Activated naive CD8-positive, alpha-beta T cell treated with anti-CD3 and anti-CD28 coated beads for 36 hours (primary cell): ENCODE measurements at regions not wholly inside any gene's neighbourhood (a gene's known extent, or its start where the extent isn't known, plus 50 kb on each side); places are given as distances from the start of the nearest gene placed in this dataset.

Experiments
- DNase-seq: peaks from one replicate; pipeline ENCODE4 v3.0.0; 2021
- H3K27ac Mint-ChIP-seq: one replicate; pipeline ENCODE4 v1.8.0; 2022; ENCODE audit warnings: mild to moderate bottlenecking, moderate library complexity, mixed read lengths
- H3K27me3 Mint-ChIP-seq: one replicate; pipeline ENCODE4 v1.8.0; 2022; ENCODE audit warnings: mild to moderate bottlenecking, mixed read lengths
- H3K36me3 Mint-ChIP-seq: one replicate; pipeline ENCODE4 v1.8.0; 2021; ENCODE audit warnings: mild to moderate bottlenecking, mixed read lengths
- H3K4me1 Mint-ChIP-seq: one replicate; pipeline ENCODE4 v1.8.0; 2021; ENCODE audit warnings: mixed read lengths
- H3K4me3 Mint-ChIP-seq: one replicate; pipeline ENCODE4 v1.8.0; 2022; ENCODE audit warnings: mild to moderate bottlenecking, moderate library complexity, mixed read lengths
- H3K9me3 Mint-ChIP-seq: one replicate; pipeline ENCODE4 v1.8.0; 2022; ENCODE audit warnings: mixed read lengths

DNA sequence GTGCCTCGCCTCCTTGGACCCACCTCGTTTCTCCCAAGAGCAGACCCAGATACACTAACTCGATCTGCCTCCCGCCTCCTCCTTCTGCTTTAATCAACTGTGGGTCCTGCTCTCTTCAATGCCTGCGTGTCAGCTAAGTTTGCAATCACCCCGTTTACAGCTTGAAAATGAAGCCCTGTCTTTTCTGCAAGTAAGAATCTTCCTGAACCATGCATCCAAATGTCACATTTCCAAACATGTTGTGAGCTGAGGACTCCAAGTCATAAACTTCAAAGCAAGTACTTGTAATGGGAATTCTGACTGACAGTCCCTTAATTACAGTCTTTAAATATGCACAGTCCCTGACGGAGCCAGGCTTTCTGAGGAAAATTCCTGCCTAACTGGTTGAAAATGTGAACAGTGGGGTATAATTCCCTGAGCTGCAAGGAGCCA, 154.9 kb upstream of the UQCRFS1 start:
- Mint-ChIP-seq H3K9me3 (no peaks in the 10 kb centered on the region), H3K27me3 (peaks cover 53% of the 10 kb centered on the region), H3K27ac (no peak overlapping the region), H3K36me3 (no peaks in the 10 kb centered on the region), H3K4me3 (no peak overlapping the region), H3K4me1 (no peaks in the 10 kb centered on the region)
- no peak for DNase-seq

DNA sequence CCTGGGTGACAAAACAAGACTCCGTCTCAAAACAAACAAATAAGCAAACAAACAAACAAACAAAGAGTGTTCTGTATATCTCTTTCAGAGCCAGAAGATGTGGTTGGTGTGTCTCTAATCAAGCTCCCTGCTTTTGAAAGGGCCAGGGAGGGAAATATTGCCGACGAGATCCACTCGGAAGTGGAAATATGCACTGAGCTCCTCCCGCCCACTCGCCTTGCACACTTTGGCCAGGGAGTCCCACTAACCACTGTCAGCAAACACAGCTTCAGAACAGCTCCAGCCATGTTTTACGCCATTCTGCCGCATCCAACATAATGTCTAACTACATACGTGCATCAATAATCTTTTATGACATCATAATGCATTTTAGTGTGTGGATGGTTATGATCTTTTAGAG, 155.5 kb upstream of the VSTM2B start:
- Mint-ChIP-seq H3K9me3 (no peaks in the 10 kb centered on the region), H3K4me1 (no peaks in the 10 kb centered on the region), H3K4me3 (no peak overlapping the region), H3K36me3 (no peaks in the 10 kb centered on the region), H3K27ac (no peak overlapping the region), H3K27me3 (peaks cover 34% of the 10 kb centered on the region)
- DNase-seq, result no peak

DNA sequence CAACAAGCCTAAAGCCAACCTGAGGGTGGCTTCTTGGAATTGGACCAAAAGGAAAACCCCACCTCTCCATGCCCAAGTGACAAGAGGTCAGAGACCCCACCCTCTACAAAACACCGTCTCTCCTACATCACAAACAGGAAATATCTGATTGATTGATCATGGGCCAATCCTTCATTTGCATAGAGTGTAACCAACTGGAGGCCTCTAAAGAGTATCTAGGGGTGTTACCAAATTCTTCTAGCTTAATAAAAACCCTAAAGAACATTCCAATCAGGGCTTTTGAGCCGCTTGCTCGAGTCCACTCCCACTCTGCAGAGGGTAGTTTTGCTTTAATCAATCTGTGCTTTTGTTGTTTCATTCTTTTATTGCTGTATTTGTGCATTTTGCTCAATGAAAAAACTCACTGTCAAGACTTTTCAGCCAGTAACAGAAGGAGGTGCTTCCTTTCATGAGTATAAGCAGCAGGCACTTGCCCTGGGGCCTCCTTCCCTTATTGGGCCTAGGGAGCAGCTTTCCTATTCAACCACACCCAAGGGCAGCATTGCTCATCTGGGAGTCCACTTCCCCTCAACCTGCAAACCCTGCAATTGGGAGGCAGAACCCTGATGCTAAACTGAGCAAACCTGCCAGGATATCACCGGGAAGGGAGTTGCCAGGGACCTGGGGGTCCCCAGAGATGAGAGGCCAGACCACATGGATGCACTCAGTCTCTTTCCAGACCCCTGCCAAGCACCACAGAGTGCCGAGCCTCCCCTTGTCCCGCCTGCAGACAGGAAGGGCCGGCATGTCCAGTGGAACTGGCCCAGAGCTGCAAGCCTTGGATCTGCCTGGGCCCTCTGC, 154.3 kb upstream of the VSTM2B start:
- Mint-ChIP-seq H3K36me3 (no peaks in the 10 kb centered on the region), H3K4me3 (no peak overlapping the region), H3K4me1 (no peaks in the 10 kb centered on the region), H3K27ac (no peak overlapping the region), H3K9me3 (no peaks in the 10 kb centered on the region), H3K27me3 (peaks cover 32% of the 10 kb centered on the region)
- no peak for DNase-seq

DNA sequence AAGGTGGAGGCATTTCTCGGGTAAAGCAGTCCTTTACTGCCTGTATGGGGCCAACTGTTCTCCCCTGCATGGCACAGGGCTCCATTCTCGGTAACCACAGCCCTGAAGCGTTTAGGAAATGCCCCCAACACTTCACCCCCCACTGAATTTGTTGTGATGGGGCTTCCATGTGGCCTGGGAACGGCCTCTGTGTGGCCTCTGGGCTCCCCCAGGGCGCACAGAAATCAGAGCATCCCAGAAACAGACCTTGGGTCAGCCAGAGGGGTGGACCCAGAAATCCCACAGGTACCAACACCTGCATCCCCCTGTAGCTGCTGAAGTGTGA, 153.7 kb upstream of the VSTM2B start:
- Mint-ChIP-seq H3K36me3 (no peaks in the 10 kb centered on the region), H3K27me3 (peaks cover 26% of the 10 kb centered on the region), H3K4me3 (no peak overlapping the region), H3K4me1 (no peaks in the 10 kb centered on the region), H3K27ac (no peak overlapping the region), H3K9me3 (no peaks in the 10 kb centered on the region)
- DNase-seq, result no peak

DNA sequence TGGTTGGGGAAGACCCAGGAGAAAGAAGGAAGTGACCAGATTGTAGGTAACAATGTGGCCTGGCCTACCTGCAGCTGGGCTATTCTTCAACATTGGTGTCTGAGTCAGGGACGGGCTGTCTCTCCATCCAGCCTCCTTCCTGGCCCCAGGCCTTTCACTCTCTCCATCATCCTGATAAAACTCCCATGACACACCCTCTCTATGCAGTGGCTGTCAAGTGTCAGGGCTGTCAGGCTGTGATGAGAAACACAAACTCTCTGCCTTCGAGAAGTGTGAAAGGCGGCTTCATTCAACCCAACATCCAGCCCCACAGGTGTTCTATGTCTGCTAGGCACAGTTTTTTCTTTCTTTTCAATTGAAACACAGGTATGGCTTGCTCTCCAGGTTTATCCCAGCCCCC, 153.3 kb upstream of the VSTM2B start:
- Mint-ChIP-seq H3K4me1 (no peaks in the 10 kb centered on the region), H3K4me3 (no peak overlapping the region), H3K27ac (no peak overlapping the region), H3K27me3 (peaks cover 25% of the 10 kb centered on the region), H3K9me3 (no peaks in the 10 kb centered on the region), H3K36me3 (no peaks in the 10 kb centered on the region)
- DNase-seq, result no peak

DNA sequence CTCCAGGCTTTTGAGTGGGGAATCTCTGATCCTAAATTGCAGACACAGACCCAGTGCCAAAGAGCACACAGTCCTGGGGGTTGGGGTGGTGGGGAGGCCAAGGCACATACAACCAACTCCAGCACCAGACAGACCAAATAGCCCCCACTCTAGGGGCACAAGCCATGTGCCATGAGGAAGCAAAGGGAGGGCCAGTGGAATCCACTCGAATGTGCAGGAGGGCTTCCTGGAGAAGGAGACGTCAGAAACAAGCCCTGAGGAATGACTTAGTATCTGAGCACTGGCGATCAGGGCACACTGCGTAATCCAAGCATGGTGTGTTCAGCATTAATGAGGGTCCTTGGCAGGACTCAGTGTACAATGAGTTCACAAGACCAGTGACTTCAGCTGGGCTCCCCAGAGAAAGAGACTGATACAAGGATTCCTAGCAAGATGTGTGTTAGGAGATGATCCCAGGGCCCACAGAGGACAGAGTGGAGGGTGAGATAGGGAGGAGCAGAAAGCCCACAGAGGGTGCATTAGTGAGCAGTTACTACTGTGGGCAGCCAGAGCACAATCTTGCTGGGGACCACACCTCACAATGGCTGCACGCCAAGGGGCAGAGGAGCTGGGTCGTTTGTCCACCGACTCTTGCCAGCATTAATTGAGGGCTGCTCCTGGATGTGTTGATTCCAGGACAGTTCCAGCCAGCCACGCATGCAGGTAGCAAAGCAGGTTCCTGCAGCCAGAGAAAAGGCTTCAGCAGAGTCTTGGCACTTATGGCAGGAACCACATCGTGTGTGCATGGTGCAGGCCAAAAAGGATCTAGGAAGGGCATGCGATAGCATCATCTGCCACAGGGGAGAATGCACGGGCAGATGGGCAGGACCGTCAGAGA, 152.6 kb upstream of the VSTM2B start:
- no peak for DNase-seq
- no peaks in the 10 kb centered on the region for H3K9me3 Mint-ChIP-seq
- H3K4me1 Mint-ChIP-seq, result no peaks in the 10 kb centered on the region
- no peak overlapping the region for H3K27ac Mint-ChIP-seq
- no peak overlapping the region for H3K4me3 Mint-ChIP-seq
- no peaks in the 10 kb centered on the region for H3K36me3 Mint-ChIP-seq
- H3K27me3 Mint-ChIP-seq, result peaks cover 18% of the 10 kb centered on the region

DNA sequence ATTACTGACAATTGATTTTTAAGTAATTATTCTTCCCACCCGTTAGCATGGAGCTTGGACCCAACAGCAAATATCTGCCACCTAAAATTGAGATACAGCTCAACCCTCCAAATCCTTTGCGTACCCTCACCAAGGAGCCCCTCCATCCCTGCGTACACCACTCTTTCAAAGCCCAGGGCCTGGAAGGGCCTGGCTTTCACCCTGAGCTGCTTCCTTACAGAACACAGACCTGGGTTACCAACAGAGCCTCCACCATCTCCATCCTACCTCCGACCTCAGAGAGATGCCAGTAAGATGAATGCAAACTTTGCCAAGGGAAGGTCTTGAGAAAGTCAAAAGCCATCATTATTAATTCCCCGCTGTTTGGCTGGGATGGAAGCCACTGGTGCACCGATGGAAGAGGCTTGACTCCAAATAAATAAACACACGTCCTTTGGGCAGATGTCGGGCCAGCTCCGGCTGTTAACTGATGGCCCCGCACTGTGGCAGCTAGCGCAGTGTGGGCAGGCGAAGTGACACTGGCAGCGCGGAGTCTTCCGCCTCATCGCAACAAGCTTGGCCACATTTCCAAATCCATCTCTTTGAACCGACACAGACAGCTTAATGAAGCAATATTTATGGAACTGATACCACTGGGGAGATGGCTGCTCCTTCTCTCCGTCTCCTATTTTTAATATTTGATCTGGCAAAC, 150.2 kb upstream of the VSTM2B start:
- no peaks in the 10 kb centered on the region for H3K9me3 Mint-ChIP-seq
- H3K27ac Mint-ChIP-seq, result no peak overlapping the region
- H3K36me3 Mint-ChIP-seq, result no peaks in the 10 kb centered on the region
- DNase-seq, result no peak
- peaks cover 5% of the 10 kb centered on the region for H3K4me1 Mint-ChIP-seq
- H3K27me3 Mint-ChIP-seq, result peaks cover 26% of the 10 kb centered on the region
- H3K4me3 Mint-ChIP-seq, result no peak overlapping the region

DNA sequence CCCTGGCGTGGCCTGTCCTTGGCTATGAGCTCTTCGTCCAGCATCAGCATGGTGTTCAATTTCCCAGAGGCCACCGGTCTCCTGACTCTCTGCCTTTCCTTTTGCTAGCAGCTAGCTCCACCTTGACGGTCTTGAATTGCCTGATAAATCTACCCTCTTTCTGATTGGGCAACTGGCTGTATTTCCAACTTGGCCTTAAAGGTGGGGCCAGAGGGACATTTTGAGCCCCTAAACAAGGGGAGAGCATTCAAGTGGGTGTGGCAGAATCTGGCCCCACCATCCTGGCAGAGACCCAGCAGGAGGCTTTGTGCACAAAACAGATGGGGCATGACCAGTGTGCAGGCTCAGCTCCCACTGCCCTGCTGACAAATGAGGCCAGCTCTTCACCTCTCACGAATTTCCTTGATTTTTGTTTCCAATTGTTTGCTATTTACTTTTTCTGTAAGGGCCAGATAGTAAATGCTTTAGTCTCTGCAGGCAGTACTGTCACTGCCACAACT, 148.9 kb upstream of the VSTM2B start:
- peaks cover 26% of the 10 kb centered on the region for H3K27me3 Mint-ChIP-seq
- H3K4me1 Mint-ChIP-seq, result peaks cover 5% of the 10 kb centered on the region
- H3K36me3 Mint-ChIP-seq, result no peaks in the 10 kb centered on the region

DNA sequence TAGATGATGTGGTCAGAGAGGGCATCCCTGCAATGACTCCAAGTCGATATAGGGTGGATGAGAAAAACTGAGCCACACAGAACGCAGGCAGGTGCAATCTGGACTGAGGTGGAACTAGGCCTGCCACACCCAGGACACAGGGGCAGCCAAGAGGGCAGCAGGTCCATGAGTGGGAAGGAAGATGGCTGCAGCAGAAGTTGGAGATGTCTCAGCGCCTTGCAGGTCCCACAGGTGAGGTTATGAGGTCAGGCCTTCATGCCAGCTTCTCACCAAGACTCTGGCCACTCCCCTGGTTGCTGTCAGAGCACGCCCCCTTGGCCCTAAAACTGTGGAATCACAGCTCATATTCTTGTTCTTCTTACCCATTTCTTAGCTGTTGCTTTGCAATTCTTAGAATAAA, 147.7 kb upstream of the VSTM2B start:
- H3K4me1 Mint-ChIP-seq, result peaks cover 5% of the 10 kb centered on the region
- H3K27me3 Mint-ChIP-seq, result peaks cover 29% of the 10 kb centered on the region
- DNase-seq, result no peak
- no peaks in the 10 kb centered on the region for H3K36me3 Mint-ChIP-seq
- no peak overlapping the region for H3K4me3 Mint-ChIP-seq
- no peak overlapping the region for H3K27ac Mint-ChIP-seq
- no peaks in the 10 kb centered on the region for H3K9me3 Mint-ChIP-seq

More for the DNA sequence above, 148.9 kb upstream of the VSTM2B start:
- no peaks in the 10 kb centered on the region for H3K9me3 Mint-ChIP-seq
- H3K4me3 Mint-ChIP-seq, result no peak overlapping the region
- no peak for DNase-seq
- H3K27ac Mint-ChIP-seq, result no peak overlapping the region

DNA sequence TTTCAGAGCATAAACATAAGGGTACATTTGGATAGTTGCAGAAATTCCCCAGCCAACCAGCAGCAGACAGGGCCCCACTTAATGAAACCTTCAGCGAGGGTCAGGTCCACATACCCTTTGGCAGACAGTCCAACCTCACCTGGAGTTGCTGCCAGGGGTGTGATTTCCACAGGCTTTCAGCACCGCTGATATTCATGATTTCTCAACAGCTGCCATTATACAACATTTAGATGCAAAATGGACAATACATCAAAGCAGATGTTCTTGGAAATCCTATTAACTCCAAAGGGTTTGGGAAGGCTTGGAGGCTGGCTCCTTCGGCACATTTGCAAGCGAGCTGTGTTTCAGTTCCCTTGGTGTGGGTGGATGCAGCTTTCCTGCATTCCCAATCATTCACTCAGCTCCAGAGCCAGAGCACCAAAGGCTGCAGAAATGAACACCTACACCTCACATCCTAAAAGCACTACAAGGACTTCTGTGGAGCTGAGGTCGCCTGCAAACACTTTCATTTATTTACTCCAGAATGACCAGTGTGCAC, 147.2 kb upstream of the VSTM2B start:
- no peaks in the 10 kb centered on the region for H3K36me3 Mint-ChIP-seq
- no peak overlapping the region for H3K27ac Mint-ChIP-seq
- DNase-seq, result no peak
- H3K4me1 Mint-ChIP-seq, result peaks cover 5% of the 10 kb centered on the region
- H3K27me3 Mint-ChIP-seq, result peaks cover 29% of the 10 kb centered on the region
- no peaks in the 10 kb centered on the region for H3K9me3 Mint-ChIP-seq
- H3K4me3 Mint-ChIP-seq, result no peak overlapping the region

DNA sequence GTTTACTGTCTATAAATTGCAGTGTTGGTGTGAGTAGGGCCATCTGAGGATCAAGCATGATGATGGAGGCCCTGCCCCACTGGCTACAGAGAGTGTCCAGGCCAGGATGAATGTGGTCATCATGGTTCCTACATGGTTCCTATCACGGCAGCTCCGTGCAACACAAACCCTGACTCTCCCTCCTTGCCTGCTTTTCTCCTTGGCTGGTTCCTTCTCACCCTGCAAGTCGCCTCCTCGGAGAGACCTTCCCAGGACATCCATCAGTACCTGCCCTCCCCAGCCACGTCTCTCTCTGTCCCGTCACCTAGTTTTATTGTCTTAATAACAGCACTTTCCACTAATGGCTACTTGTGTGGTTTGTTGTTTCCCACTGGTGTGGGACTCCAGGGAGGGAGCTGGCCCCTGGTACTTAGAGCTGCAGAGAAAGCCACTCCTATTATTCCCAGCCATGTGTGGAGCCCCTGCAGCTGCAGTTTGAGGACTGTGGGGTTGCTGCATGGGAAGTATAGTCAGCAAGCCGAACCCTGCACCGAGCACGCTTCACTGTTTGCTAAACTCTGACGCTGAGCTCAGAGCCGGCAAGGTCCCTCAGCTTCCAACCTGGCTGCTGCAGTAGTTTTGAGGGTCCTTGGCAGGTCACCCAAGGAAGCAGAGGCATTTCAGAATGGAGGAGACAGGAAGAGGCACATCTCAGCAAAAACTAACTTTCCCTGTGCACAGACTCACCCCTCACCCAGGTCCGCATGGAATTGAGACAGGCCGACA, 146.4 kb upstream of the VSTM2B start:
- no peaks in the 10 kb centered on the region for H3K36me3 Mint-ChIP-seq
- no peak overlapping the region for H3K27ac Mint-ChIP-seq
- no peak for DNase-seq
- H3K27me3 Mint-ChIP-seq, result peaks cover 29% of the 10 kb centered on the region
- H3K4me1 Mint-ChIP-seq, result peaks cover 5% of the 10 kb centered on the region
- no peak overlapping the region for H3K4me3 Mint-ChIP-seq
- no peaks in the 10 kb centered on the region for H3K9me3 Mint-ChIP-seq

DNA sequence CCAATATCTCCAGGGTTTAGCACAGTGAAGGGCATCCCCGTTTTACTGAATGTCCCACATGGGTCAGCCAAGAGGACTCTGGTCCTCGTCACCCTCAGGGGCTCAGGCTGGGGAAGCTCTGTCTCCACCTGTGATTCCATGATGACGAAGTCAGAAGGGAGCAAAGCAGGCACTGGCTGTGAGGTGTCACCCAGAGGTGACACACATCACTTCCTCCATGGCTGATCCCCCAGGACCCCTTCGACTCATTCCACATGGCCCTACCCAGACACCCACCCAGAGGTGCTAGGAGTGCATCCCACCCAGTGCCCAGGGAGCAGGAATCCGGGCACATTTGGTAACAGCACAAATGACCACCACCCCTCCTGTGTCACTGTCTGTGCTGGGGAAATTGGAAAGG, 145.2 kb upstream of the VSTM2B start:
- peaks cover 5% of the 10 kb centered on the region for H3K4me1 Mint-ChIP-seq
- no peaks in the 10 kb centered on the region for H3K9me3 Mint-ChIP-seq
- DNase-seq, result no peak
- no peak overlapping the region for H3K27ac Mint-ChIP-seq
- H3K27me3 Mint-ChIP-seq, result peaks cover 25% of the 10 kb centered on the region
- H3K4me3 Mint-ChIP-seq, result no peak overlapping the region
- no peaks in the 10 kb centered on the region for H3K36me3 Mint-ChIP-seq

DNA sequence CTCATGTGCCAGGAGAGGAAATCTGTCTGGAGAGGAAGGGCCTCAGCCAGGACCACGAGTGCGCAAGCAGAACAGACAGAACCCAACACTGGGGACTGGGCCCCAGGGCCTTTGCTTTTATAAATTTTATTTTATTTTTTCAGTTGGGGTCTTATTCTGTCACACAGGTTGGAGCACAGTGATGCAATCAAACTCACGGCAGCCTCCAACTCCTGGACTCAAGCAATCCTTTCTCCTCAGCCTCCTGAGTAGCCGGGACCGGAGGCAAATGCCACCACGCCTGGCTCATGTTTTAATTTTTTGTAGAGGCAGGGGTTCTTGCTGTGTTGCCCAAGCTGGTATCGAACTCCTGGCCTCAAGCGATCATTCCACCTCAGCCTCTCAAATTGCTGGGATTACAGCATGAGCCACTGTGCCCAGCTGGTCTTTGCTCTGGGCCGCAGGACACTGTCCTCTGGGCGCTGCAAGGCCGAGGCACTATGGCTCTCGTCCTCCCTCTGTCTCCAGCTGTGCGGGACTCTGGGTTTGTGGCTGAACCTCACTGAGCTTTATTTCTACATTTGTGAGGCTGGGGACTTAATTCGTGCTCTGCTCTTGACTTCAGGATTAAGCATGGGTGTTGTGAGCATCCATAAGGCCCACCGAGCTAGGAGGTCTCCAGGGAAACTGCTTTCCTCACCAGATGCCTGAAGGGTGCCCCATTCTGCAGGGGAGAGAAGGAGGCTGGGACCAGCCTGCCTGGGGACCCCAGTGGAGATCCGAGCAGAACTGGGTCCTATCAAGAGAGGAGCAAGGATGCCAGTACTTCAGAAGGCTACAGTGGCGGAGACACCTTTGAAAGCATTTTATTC, 144.2 kb upstream of the VSTM2B start:
- no peaks in the 10 kb centered on the region for H3K36me3 Mint-ChIP-seq
- DNase-seq, result no peak

DNA sequence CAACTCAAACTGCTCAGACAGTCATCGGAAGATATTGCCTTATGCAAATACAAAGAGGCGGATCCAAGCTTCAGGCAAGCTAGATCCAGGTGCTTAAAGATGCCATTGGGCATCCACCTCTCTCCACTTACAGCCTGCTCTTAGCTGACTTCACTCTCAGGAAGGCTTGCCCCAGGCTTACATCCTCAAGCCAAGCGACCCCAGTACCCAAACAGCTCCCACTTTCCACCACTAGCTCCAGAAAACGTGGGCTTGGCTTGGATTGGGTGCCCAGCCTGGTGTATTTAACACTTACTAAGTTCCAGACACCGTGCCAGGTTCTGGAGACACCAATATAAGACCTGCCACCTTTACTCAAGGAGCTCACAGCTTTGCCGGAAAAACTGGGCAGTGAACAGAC, 142.1 kb upstream of the VSTM2B start:
- Mint-ChIP-seq H3K9me3 (no peaks in the 10 kb centered on the region), H3K4me3 (no peak overlapping the region), H3K27ac (no peak overlapping the region), H3K4me1 (peaks cover 5% of the 10 kb centered on the region), H3K27me3 (peaks cover 21% of the 10 kb centered on the region), H3K36me3 (no peaks in the 10 kb centered on the region)
- no peak for DNase-seq

More for the DNA sequence above, 144.2 kb upstream of the VSTM2B start:
- no peak overlapping the region for H3K4me3 Mint-ChIP-seq
- no peaks in the 10 kb centered on the region for H3K9me3 Mint-ChIP-seq
- H3K4me1 Mint-ChIP-seq, result peaks cover 5% of the 10 kb centered on the region
- H3K27ac Mint-ChIP-seq, result no peak overlapping the region
- H3K27me3 Mint-ChIP-seq, result peaks cover 21% of the 10 kb centered on the region
